Keratinocyte (primary cell): ENCODE measurements at regions not wholly inside any gene's neighbourhood (a gene's known extent, or its start where the extent isn't known, plus 50 kb on each side); places are given as distances from the start of the nearest gene placed in this dataset.
"Not testable (repeated sequence)": the region's sequence is repeated elsewhere in the genome, so short reads cannot be mapped to it uniquely, and the experiment has no call there.

Experiments used
- DNase-seq: peaks from one replicate; pipeline ENCODE4 v3.0.0-alpha.2; 2011; ENCODE audit warnings: low read depth, missing footprints, low spot score
- FAIRE-seq: peaks from 2 replicates; lab custom pipeline; 2011; peaks lifted over from hg19 to GRCh38; lab: Jason Lieb, UNC
- H2AFZ ChIP-seq: 2 replicates; pipeline ENCODE4 v1.6.0; 2012; ENCODE audit warnings: low read length, control low read depth, inconsistent platforms; ENCODE audit not compliant: control insufficient read depth
- H3K27ac ChIP-seq: 2 replicates; pipeline ENCODE4 v1.5.1; 2011; ENCODE audit warnings: low read length; ENCODE audit not compliant: control insufficient read depth, insufficient read depth
- H3K27me3 ChIP-seq: 3 replicates; pipeline ENCODE4 v1.6.0; 2011; ENCODE audit warnings: low read length; ENCODE audit not compliant: control insufficient read depth, insufficient read depth; ENCODE audit errors: extremely low read depth
- H3K36me3 ChIP-seq, 2 experiments: 2 replicates in 1 of 2; 3 replicates in 1 of 2; pipeline ENCODE4 v1.5.1; 2011; ENCODE audit warnings: low read length in 2 of 2, mild to moderate bottlenecking in 1 of 2; ENCODE audit not compliant: control insufficient read depth in 2 of 2, insufficient read depth in 2 of 2; ENCODE audit errors: extremely low read depth in 1 of 2
- H3K4me1 ChIP-seq: 3 replicates; pipeline ENCODE4 v1.5.1; 2011; ENCODE audit warnings: low read length; ENCODE audit not compliant: control insufficient read depth, insufficient read depth; ENCODE audit errors: extremely low read depth
- H3K4me2 ChIP-seq: 3 replicates; pipeline ENCODE4 v1.6.0; 2011; ENCODE audit warnings: low read depth, low read length; ENCODE audit not compliant: control insufficient read depth, insufficient read depth; ENCODE audit errors: extremely low read depth
- H3K4me3 ChIP-seq, 3 experiments: fragments of 200-600 bp in 1 of 3; sonication (generic) in 1 of 3; 2 replicates in 2 of 3; 3 replicates in 1 of 3; pipeline ENCODE4 v1.5.1; 2011 to 2016; ENCODE audit warnings: low read length in 3 of 3, mild to moderate bottlenecking in 3 of 3, control low read depth in 2 of 3, inconsistent platforms in 1 of 3, low read depth in 1 of 3, mixed read lengths in 1 of 3, mixed run types in 1 of 3, moderate library complexity in 1 of 3; ENCODE audit not compliant: control insufficient read depth in 2 of 3, insufficient read depth in 2 of 3; ENCODE audit errors: extremely low read depth in 1 of 3
- H3K79me2 ChIP-seq: 2 replicates; pipeline ENCODE4 v1.6.0; 2012; ENCODE audit warnings: low read length; ENCODE audit not compliant: control insufficient read depth, insufficient read depth
- H3K9ac ChIP-seq: 3 replicates; pipeline ENCODE4 v1.6.0; 2011; ENCODE audit warnings: low read length; ENCODE audit not compliant: control insufficient read depth, insufficient read depth; ENCODE audit errors: extremely low read depth
- H3K9me1 ChIP-seq: 3 replicates; pipeline ENCODE4 v1.6.0; 2011; ENCODE audit warnings: low read length; ENCODE audit not compliant: control insufficient read depth, insufficient read depth; ENCODE audit errors: extremely low read depth
- H3K9me3 ChIP-seq: 2 replicates; pipeline ENCODE4 v1.5.1; 2012; ENCODE audit warnings: low read depth, low read length; ENCODE audit not compliant: control insufficient read depth
- H4K20me1 ChIP-seq: 3 replicates; pipeline ENCODE4 v1.6.0; 2011; ENCODE audit warnings: low read length; ENCODE audit not compliant: control insufficient read depth, insufficient read depth; ENCODE audit errors: extremely low read depth
- EZH2 ChIP-seq: IDR thresholded peaks from one replicate; pipeline ENCODE4 v1.6.1; 2012; ENCODE audit warnings: inconsistent platforms, mild to moderate bottlenecking, low read length, moderate library complexity
- dilution Hi-C: fragments of 300-500 bp; cut with MboI; formaldehyde crosslinking; loops from one replicate; pipeline ENCODE4 v1.7.0; 2020; ENCODE audit warnings: low sequenced_read_pairs; ENCODE audit not compliant: extremely low pct_ligation_motif_present
- TF ChIP-seq, protein P1 (sequence below), 3 experiments: IDR thresholded peaks in 1 of 3; conservative IDR thresholded peaks in 1 of 3; optimal IDR thresholded peaks in 1 of 3; 2 replicates in 2 of 3; 3 replicates in 1 of 3; pipeline versions ENCODE3 to v1.5.1; 2011; ENCODE audit warnings: low read length in 3 of 3, mild to moderate bottlenecking in 3 of 3, moderate library complexity in 2 of 3, control low read depth in 1 of 3, inconsistent platforms in 1 of 3; ENCODE audit not compliant: insufficient read depth in 2 of 3; ENCODE audit errors: extremely low read depth in 1 of 3

DNA sequence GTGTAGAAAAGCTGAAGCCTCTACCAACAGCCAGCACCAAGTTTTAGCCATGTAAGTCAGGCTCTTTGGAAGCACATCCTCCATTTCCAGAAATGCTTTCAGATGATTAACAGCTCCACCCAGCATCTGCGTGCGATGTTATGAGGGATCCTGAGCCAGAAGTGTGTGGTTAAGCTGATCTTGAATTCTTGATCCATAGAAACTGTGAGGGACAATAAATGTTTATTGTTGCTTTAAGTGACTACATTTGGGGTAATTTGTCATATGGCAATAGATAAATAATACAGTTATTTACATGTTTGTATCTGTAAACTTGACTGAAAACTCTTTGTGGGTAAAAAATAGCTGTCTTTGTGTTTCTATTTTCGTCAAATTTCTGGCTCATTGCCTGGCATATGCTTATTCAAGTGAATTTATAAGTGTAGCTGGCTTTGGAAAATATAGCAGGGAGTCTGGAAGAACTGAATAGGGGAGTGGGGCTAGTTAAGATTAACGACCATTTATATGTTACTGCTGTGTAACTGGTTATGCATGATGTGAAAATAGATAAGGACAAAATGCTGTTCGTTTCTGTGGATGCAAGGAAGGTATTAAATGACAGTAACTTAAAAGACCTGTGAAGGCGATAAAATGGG lies 234.1 kb downstream of the LRRC70 start:
- TF ChIP-seq EZH2: no peak
- TF ChIP-seq, protein P1, sequence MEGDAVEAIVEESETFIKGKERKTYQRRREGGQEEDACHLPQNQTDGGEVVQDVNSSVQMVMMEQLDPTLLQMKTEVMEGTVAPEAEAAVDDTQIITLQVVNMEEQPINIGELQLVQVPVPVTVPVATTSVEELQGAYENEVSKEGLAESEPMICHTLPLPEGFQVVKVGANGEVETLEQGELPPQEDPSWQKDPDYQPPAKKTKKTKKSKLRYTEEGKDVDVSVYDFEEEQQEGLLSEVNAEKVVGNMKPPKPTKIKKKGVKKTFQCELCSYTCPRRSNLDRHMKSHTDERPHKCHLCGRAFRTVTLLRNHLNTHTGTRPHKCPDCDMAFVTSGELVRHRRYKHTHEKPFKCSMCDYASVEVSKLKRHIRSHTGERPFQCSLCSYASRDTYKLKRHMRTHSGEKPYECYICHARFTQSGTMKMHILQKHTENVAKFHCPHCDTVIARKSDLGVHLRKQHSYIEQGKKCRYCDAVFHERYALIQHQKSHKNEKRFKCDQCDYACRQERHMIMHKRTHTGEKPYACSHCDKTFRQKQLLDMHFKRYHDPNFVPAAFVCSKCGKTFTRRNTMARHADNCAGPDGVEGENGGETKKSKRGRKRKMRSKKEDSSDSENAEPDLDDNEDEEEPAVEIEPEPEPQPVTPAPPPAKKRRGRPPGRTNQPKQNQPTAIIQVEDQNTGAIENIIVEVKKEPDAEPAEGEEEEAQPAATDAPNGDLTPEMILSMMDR (optimal IDR thresholded peaks at IDR 0.05 in 1 of 3, IDR thresholded peaks at IDR 0.05 in 1 of 3, conservative IDR thresholded peaks at IDR 0.05 in 1 of 3; ENCODE audit: extremely low read depth in 1 of 3, insufficient read depth in 2 of 3, low read length in 3 of 3): no peak

DNA sequence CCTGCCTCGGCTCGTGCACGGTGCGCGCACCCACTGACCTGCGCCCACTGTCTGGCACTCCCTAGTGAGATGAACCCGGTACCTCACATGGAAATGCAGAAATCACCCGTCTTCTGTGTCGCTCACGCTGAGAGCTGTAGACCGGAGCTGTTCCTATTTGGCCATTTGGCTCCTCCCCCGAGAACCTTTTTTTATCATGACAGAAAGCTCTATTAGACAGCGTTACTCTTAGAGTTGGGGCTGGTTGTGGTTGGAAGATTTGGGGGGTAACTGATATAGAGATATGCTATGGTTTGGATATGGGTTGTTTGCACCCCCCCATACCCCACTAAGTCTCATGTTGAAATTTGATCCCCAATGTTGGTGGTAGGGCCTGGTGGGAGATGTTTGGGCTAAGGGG lies 226.2 kb downstream of the LRRC70 start:
- H4K20me1 ChIP-seq, H3K4me3 ChIP-seq, H3K27ac ChIP-seq, H3K36me3 ChIP-seq, H3K9ac ChIP-seq, H3K4me2 ChIP-seq, H3K9me3 ChIP-seq, H3K79me2 ChIP-seq, FAIRE-seq, dilution Hi-C loops, DNase-seq, H3K9me1 ChIP-seq, H2AFZ ChIP-seq, H3K27me3 ChIP-seq, H3K4me1 ChIP-seq: not testable (repeated sequence)

More for the DNA sequence above, 234.1 kb downstream of the LRRC70 start:
- H3K27ac ChIP-seq: no peak overlapping the region
- H3K4me2 ChIP-seq: no peak overlapping the region
- H3K36me3 ChIP-seq: no peaks in the 10 kb centered on the region
- FAIRE-seq (no peak), DNase-seq (no peak)
- dilution Hi-C loops: no loop called here
- H2AFZ ChIP-seq: no peak overlapping the region
- no peaks in the 10 kb centered on the region for H3K27me3 ChIP-seq
- no peaks in the 10 kb centered on the region for H3K4me1 ChIP-seq
- H3K79me2 ChIP-seq: no peaks in the 10 kb centered on the region
- H3K9me3 ChIP-seq: no peaks in the 10 kb centered on the region
- no peaks in the 10 kb centered on the region for H4K20me1 ChIP-seq
- no peak overlapping the region for H3K4me3 ChIP-seq
- no peak overlapping the region for H3K9ac ChIP-seq
- H3K9me1 ChIP-seq: no peaks in the 10 kb centered on the region

DNA sequence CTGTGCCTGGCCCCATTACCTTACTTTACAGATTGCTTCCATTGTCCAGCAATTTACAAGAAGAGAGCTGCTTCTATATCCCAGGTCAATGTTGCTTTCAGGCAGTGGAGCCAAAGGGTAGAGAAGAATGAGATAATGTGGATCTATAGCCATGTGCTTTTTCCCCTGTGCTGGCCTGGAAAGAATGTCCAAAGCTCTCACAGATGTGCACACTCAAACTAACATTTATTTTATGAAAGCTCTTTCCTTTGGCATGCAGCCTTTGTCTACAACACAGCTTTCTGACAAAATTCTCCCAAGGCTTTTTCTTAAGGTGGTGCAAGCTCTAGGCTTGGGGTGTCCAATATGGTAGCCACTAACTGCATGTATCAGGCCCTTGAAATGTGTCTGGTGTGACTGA lies 217.3 kb downstream of the LRRC70 start:
- Histone ChIP-seq H3K36me3 (no peaks in the 10 kb centered on the region), H3K4me3 (no peak overlapping the region), H3K4me1 (no peaks in the 10 kb centered on the region), H3K9me3 (no peaks in the 10 kb centered on the region), H3K79me2 (no peaks in the 10 kb centered on the region), H4K20me1 (no peaks in the 10 kb centered on the region), H3K9me1 (no peaks in the 10 kb centered on the region), H3K27ac (no peak overlapping the region), H3K27me3 (no peaks in the 10 kb centered on the region), H3K9ac (no peak overlapping the region), H3K4me2 (no peak overlapping the region), H2AFZ (no peak overlapping the region)
- FAIRE-seq (no peak), DNase-seq (no peak)
- dilution Hi-C loops: no loop called here
- TF ChIP-seq EZH2: no peak
- TF ChIP-seq, protein P1 (optimal IDR thresholded peaks at IDR 0.05 in 1 of 3, IDR thresholded peaks at IDR 0.05 in 1 of 3, conservative IDR thresholded peaks at IDR 0.05 in 1 of 3; ENCODE audit: extremely low read depth in 1 of 3, insufficient read depth in 2 of 3, low read length in 3 of 3): no peak
